GM10248 (cell line): ENCODE measurements at regions not wholly inside any gene's neighbourhood (a gene's known extent, or its start where the extent isn't known, plus 50 kb on each side); places are given as distances from the start of the nearest gene placed in this dataset.
"Not testable (repeated sequence)": the region's sequence is repeated elsewhere in the genome, so short reads cannot be mapped to it uniquely, and the experiment has no call there.

Experiments
- CTCF ChIA-PET: fragments of 300-600 bp; sonication (Branson Sonifier 250); formaldehyde crosslinking; extraction: SDS; loops from one replicate; lab custom pipeline; 2021; ENCODE audit warnings: antibody characterized with exemption; lab: Yijun Ruan, JAX
- POLR2A ChIA-PET: fragments of 350-650 bp; sonication (Branson Sonifier 250); formaldehyde crosslinking; extraction: SDS; loops from one replicate; lab custom pipeline; 2020; ENCODE audit warnings: antibody characterized with exemption; lab: Yijun Ruan, JAX
- DNase-seq: peaks from one replicate; pipeline ENCODE4 v3.0.0; 2012; ENCODE audit errors: extremely low spot score
- CTCF ChIP-seq: IDR thresholded peaks from 2 replicates; pipeline ENCODE4 v1.5.1; 2012; ENCODE audit warnings: mild to moderate bottlenecking, low read depth; ENCODE audit errors: extremely low read depth, missing control alignments, control extremely low read depth

- ChIA-PET POLR2A (no interaction called here), CTCF (interaction anchor here (0.7 to 1.2 kb wide), 3 partner anchors 20 to 156 kb away, joined by 3 read pairs; no protein-coding TSS in a partner anchor)
- no peak for DNase-seq
- TF ChIP-seq CTCF, result no peak
Measured at GRCh38 chr2:180823546-180824141, 156.8 kb upstream of the UBE2E3 start.

- TF ChIP-seq CTCF, result no peak
- DNase-seq, result no peak
- POLR2A ChIA-PET, result no interaction called here
- CTCF ChIA-PET, result no interaction called here
Measured at GRCh38 chr2:180819106-180819505, 161.3 kb upstream of the UBE2E3 start.

- CTCF ChIA-PET, result interaction anchor here (1.1 kb wide), 1 partner anchor 11 kb away, joined by 5 read pairs; no protein-coding TSS in a partner anchor
- POLR2A ChIA-PET, DNase-seq: not testable (repeated sequence)
Measured at GRCh38 chr2:180818700-180819099, 161.7 kb upstream of the UBE2E3 start.

- ChIA-PET POLR2A (no interaction called here), CTCF (no interaction called here)
- DNase-seq, result no peak
- TF ChIP-seq CTCF, result no peak
Measured at GRCh38 chr2:180799141-180799540, 181.3 kb upstream of the UBE2E3 start.

GRCh38 chr2:180790891-180791290 is 189.5 kb upstream of the UBE2E3 start:
- CTCF ChIA-PET, result interaction anchor here (0.6 to 2.7 kb wide), 4 partner anchors 10 to 24 kb away, joined by 3 to 11 read pairs (median 6); no protein-coding TSS in a partner anchor
- POLR2A ChIA-PET, result no interaction called here
- no peak for TF ChIP-seq CTCF
- no peak for DNase-seq

GRCh38 chr2:180787330-180787729 is 193.1 kb upstream of the UBE2E3 start:
- CTCF ChIA-PET, result no interaction called here
- POLR2A ChIA-PET, result no interaction called here
- no peak for TF ChIP-seq CTCF
- DNase-seq, result no peak

- POLR2A ChIA-PET, result no interaction called here
- CTCF ChIA-PET, result interaction anchor here (1.6 to 2.7 kb wide), 2 partner anchors 9 to 23 kb away, joined by 3 to 11 read pairs; no protein-coding TSS in a partner anchor
- TF ChIP-seq CTCF, result no peak
- DNase-seq, result no peak
Measured at GRCh38 chr2:180781276-180781675, 199.1 kb upstream of the UBE2E3 start.
